ENCODE measurements at regions not wholly inside any gene's neighbourhood (a gene's known extent, or its start where the extent isn't known, plus 50 kb on each side); places are given as distances from the start of the nearest gene placed in this dataset.
"Not testable (repeated sequence)": the region's sequence is repeated elsewhere in the genome, so short reads cannot be mapped to it uniquely, and the experiment has no call there.

GRCh38 chr2:183788796-183789195, 664.6 kb downstream of the NUP35 start:
- not testable (repeated sequence) for H3K36me3 Mint-ChIP-seq; DNase-seq; H3K4me1 Mint-ChIP-seq; H3K4me3 Mint-ChIP-seq; H3K27me3 Mint-ChIP-seq (ENCODE audit: low read depth in 3 of 3); H3K27ac Mint-ChIP-seq
- peaks cover 10 to 35% (median 24%) of the 10 kb centered on the region in 6 donors for H3K9me3 Mint-ChIP-seq

GRCh38 chr2:183792165-183792924, 668.1 kb downstream of the NUP35 start:
- H3K4me3 Mint-ChIP-seq; H3K4me1 Mint-ChIP-seq; H3K36me3 Mint-ChIP-seq; H3K27me3 Mint-ChIP-seq (ENCODE audit: low read depth in 3 of 3); H3K27ac Mint-ChIP-seq; DNase-seq: not testable (repeated sequence)
- H3K9me3 Mint-ChIP-seq, result peaks cover 18 to 45% (median 36%) of the 10 kb centered on the region in 6 donors

GRCh38 chr2:183798535-183798934, 674.3 kb downstream of the NUP35 start:
- no peak for DNase-seq
- H3K27ac Mint-ChIP-seq, result no peak overlapping the region
- peaks cover 19 to 50% (median 32%) of the 10 kb centered on the region in 6 donors for H3K9me3 Mint-ChIP-seq
- no peaks in the 10 kb centered on the region for H3K4me1 Mint-ChIP-seq
- H3K36me3 Mint-ChIP-seq, result peaks cover 0 to 3% (median 0%) of the 10 kb centered on the region in 3 donors
- peaks cover 0 to 4% (median 0%) of the 10 kb centered on the region in 3 donors for H3K27me3 Mint-ChIP-seq (ENCODE audit: low read depth in 3 of 3)
- no peak overlapping the region for H3K4me3 Mint-ChIP-seq

- Mint-ChIP-seq H3K27me3 (ENCODE audit: low read depth in 3 of 3) (peaks cover 0 to 4% (median 0%) of the 10 kb centered on the region in 3 donors), H3K4me3 (no peak overlapping the region), H3K4me1 (no peaks in the 10 kb centered on the region), H3K27ac (no peak overlapping the region), H3K9me3 (peaks cover 12 to 53% (median 27%) of the 10 kb centered on the region in 6 donors), H3K36me3 (peaks cover 0 to 3% (median 0%) of the 10 kb centered on the region in 3 donors)
- DNase-seq, result no peak
Measured at GRCh38 chr2:183799761-183800160, 675.5 kb downstream of the NUP35 start.

GRCh38 chr2:183803596-183803995, 679.4 kb downstream of the NUP35 start:
- H3K9me3 Mint-ChIP-seq, result peaks cover 11 to 59% (median 21%) of the 10 kb centered on the region in 6 donors
- DNase-seq, result no peak
- H3K4me1 Mint-ChIP-seq, result no peaks in the 10 kb centered on the region
- peaks cover 0 to 3% (median 0%) of the 10 kb centered on the region in 3 donors for H3K36me3 Mint-ChIP-seq
- no peak overlapping the region for H3K4me3 Mint-ChIP-seq
- no peaks in the 10 kb centered on the region for H3K27me3 Mint-ChIP-seq (ENCODE audit: low read depth in 3 of 3)
- no peak overlapping the region for H3K27ac Mint-ChIP-seq

GRCh38 chr2:183807870-183808269, 683.6 kb downstream of the NUP35 start:
- Mint-ChIP-seq H3K27ac (no peak overlapping the region), H3K27me3 (ENCODE audit: low read depth in 3 of 3) (no peaks in the 10 kb centered on the region), H3K36me3 (peaks cover 0 to 3% (median 0%) of the 10 kb centered on the region in 3 donors), H3K4me1 (no peaks in the 10 kb centered on the region), H3K9me3 (peaks cover 5 to 50% (median 22%) of the 10 kb centered on the region in 6 donors), H3K4me3 (no peak overlapping the region)
- no peak for DNase-seq

- Mint-ChIP-seq H3K27ac (no peak overlapping the region), H3K4me3 (no peak overlapping the region), H3K27me3 (ENCODE audit: low read depth in 3 of 3) (no peaks in the 10 kb centered on the region), H3K9me3 (peaks cover 5 to 40% (median 20%) of the 10 kb centered on the region in 6 donors), H3K4me1 (no peaks in the 10 kb centered on the region), H3K36me3 (peaks cover 0 to 3% (median 0%) of the 10 kb centered on the region in 3 donors)
- DNase-seq, result no peak
Measured at GRCh38 chr2:183809404-183809803, 685.2 kb downstream of the NUP35 start.

GRCh38 chr2:183811281-183811680, 687.0 kb downstream of the NUP35 start:
- no peak overlapping the region for H3K4me3 Mint-ChIP-seq
- peaks cover 3 to 33% (median 19%) of the 10 kb centered on the region in 6 donors for H3K9me3 Mint-ChIP-seq
- no peaks in the 10 kb centered on the region for H3K4me1 Mint-ChIP-seq
- H3K36me3 Mint-ChIP-seq, result peaks cover 0 to 3% (median 0%) of the 10 kb centered on the region in 3 donors
- H3K27me3 Mint-ChIP-seq (ENCODE audit: low read depth in 3 of 3), result no peaks in the 10 kb centered on the region
- no peak overlapping the region for H3K27ac Mint-ChIP-seq
- no peak for DNase-seq

GRCh38 chr2:183812091-183812490, 687.8 kb downstream of the NUP35 start:
- Mint-ChIP-seq H3K9me3 (peaks cover 0 to 32% (median 19%) of the 10 kb centered on the region in 6 donors), H3K4me3 (no peak overlapping the region), H3K36me3 (peaks cover 0 to 3% (median 0%) of the 10 kb centered on the region in 3 donors), H3K27ac (no peak overlapping the region), H3K27me3 (ENCODE audit: low read depth in 3 of 3) (no peaks in the 10 kb centered on the region), H3K4me1 (no peaks in the 10 kb centered on the region)
- DNase-seq, result no peak

GRCh38 chr2:183825710-183826109, 701.5 kb downstream of the NUP35 start:
- no peak overlapping the region for H3K4me3 Mint-ChIP-seq
- H3K27me3 Mint-ChIP-seq (ENCODE audit: low read depth in 3 of 3), result no peaks in the 10 kb centered on the region
- H3K9me3 Mint-ChIP-seq, result peaks cover 22 to 73% (median 51%) of the 10 kb centered on the region in 6 donors
- H3K36me3 Mint-ChIP-seq, result peaks cover 0 to 8% (median 3%) of the 10 kb centered on the region in 3 donors
- no peak for DNase-seq
- H3K27ac Mint-ChIP-seq, result no peak overlapping the region
- no peaks in the 10 kb centered on the region for H3K4me1 Mint-ChIP-seq

GRCh38 chr2:183829931-183830330, 705.7 kb downstream of the NUP35 start:
- no peak for DNase-seq
- Mint-ChIP-seq H3K4me1 (no peaks in the 10 kb centered on the region), H3K9me3 (peaks cover 11 to 53% (median 28%) of the 10 kb centered on the region in 6 donors), H3K27me3 (ENCODE audit: low read depth in 3 of 3) (no peaks in the 10 kb centered on the region), H3K36me3 (peaks cover 0 to 5% (median 3%) of the 10 kb centered on the region in 3 donors), H3K27ac (no peak overlapping the region), H3K4me3 (no peak overlapping the region)

GRCh38 chr2:183837157-183837556, 712.9 kb downstream of the NUP35 start:
- Mint-ChIP-seq H3K9me3 (peaks cover 20 to 55% (median 38%) of the 10 kb centered on the region in 6 donors), H3K4me3 (no peak overlapping the region), H3K27me3 (ENCODE audit: low read depth in 3 of 3) (no peaks in the 10 kb centered on the region)

GRCh38 chr2:183838295-183838694, 714.1 kb downstream of the NUP35 start:
- no peaks in the 10 kb centered on the region for H3K4me1 Mint-ChIP-seq
- no peak overlapping the region for H3K4me3 Mint-ChIP-seq
- peaks cover 21 to 57% (median 46%) of the 10 kb centered on the region in 6 donors for H3K9me3 Mint-ChIP-seq
- no peak for DNase-seq
- H3K36me3 Mint-ChIP-seq, result peaks cover 0 to 4% (median 0%) of the 10 kb centered on the region in 3 donors
- H3K27me3 Mint-ChIP-seq (ENCODE audit: low read depth in 3 of 3), result no peaks in the 10 kb centered on the region
- H3K27ac Mint-ChIP-seq, result no peak overlapping the region

More at GRCh38 chr2:183837157-183837556, 712.9 kb downstream of the NUP35 start:
- Mint-ChIP-seq H3K27ac (no peak overlapping the region), H3K36me3 (peaks cover 0 to 4% (median 0%) of the 10 kb centered on the region in 3 donors), H3K4me1 (no peaks in the 10 kb centered on the region)
- DNase-seq, result no peak

GRCh38 chr2:183840061-183840584, 715.9 kb downstream of the NUP35 start:
- no peak overlapping the region for H3K4me3 Mint-ChIP-seq
- no peak for DNase-seq
- peaks cover 21 to 67% (median 57%) of the 10 kb centered on the region in 6 donors for H3K9me3 Mint-ChIP-seq
- no peaks in the 10 kb centered on the region for H3K27me3 Mint-ChIP-seq (ENCODE audit: low read depth in 3 of 3)
- peaks cover 0 to 4% (median 0%) of the 10 kb centered on the region in 3 donors for H3K36me3 Mint-ChIP-seq
- H3K4me1 Mint-ChIP-seq, result no peaks in the 10 kb centered on the region
- H3K27ac Mint-ChIP-seq, result no peak overlapping the region

Measured in immature natural killer cell (primary cell).